Keratinocyte (primary cell): ENCODE measurements at regions not wholly inside any gene's neighbourhood (a gene's known extent, or its start where the extent isn't known, plus 50 kb on each side); places are given as distances from the start of the nearest gene placed in this dataset.

Experiments
- DNase-seq: peaks from one replicate; pipeline ENCODE4 v3.0.0-alpha.2; 2011; ENCODE audit warnings: low read depth, missing footprints, low spot score
- FAIRE-seq: peaks from 2 replicates; lab custom pipeline; 2011; peaks lifted over from hg19 to GRCh38; lab: Jason Lieb, UNC
- H2AFZ ChIP-seq: 2 replicates; pipeline ENCODE4 v1.6.0; 2012; ENCODE audit warnings: low read length, control low read depth, inconsistent platforms; ENCODE audit not compliant: control insufficient read depth
- H3K27ac ChIP-seq: 2 replicates; pipeline ENCODE4 v1.5.1; 2011; ENCODE audit warnings: low read length; ENCODE audit not compliant: control insufficient read depth, insufficient read depth
- H3K27me3 ChIP-seq: 3 replicates; pipeline ENCODE4 v1.6.0; 2011; ENCODE audit warnings: low read length; ENCODE audit not compliant: control insufficient read depth, insufficient read depth; ENCODE audit errors: extremely low read depth
- H3K36me3 ChIP-seq, 2 experiments: 2 replicates in 1 of 2; 3 replicates in 1 of 2; pipeline ENCODE4 v1.5.1; 2011; ENCODE audit warnings: low read length in 2 of 2, mild to moderate bottlenecking in 1 of 2; ENCODE audit not compliant: control insufficient read depth in 2 of 2, insufficient read depth in 2 of 2; ENCODE audit errors: extremely low read depth in 1 of 2
- H3K4me1 ChIP-seq: 3 replicates; pipeline ENCODE4 v1.5.1; 2011; ENCODE audit warnings: low read length; ENCODE audit not compliant: control insufficient read depth, insufficient read depth; ENCODE audit errors: extremely low read depth
- H3K4me2 ChIP-seq: 3 replicates; pipeline ENCODE4 v1.6.0; 2011; ENCODE audit warnings: low read depth, low read length; ENCODE audit not compliant: control insufficient read depth, insufficient read depth; ENCODE audit errors: extremely low read depth
- H3K4me3 ChIP-seq, 3 experiments: fragments of 200-600 bp in 1 of 3; sonication (generic) in 1 of 3; 2 replicates in 2 of 3; 3 replicates in 1 of 3; pipeline ENCODE4 v1.5.1; 2011 to 2016; ENCODE audit warnings: low read length in 3 of 3, mild to moderate bottlenecking in 3 of 3, control low read depth in 2 of 3, inconsistent platforms in 1 of 3, low read depth in 1 of 3, mixed read lengths in 1 of 3, mixed run types in 1 of 3, moderate library complexity in 1 of 3; ENCODE audit not compliant: control insufficient read depth in 2 of 3, insufficient read depth in 2 of 3; ENCODE audit errors: extremely low read depth in 1 of 3
- H3K79me2 ChIP-seq: 2 replicates; pipeline ENCODE4 v1.6.0; 2012; ENCODE audit warnings: low read length; ENCODE audit not compliant: control insufficient read depth, insufficient read depth
- H3K9ac ChIP-seq: 3 replicates; pipeline ENCODE4 v1.6.0; 2011; ENCODE audit warnings: low read length; ENCODE audit not compliant: control insufficient read depth, insufficient read depth; ENCODE audit errors: extremely low read depth
- H3K9me1 ChIP-seq: 3 replicates; pipeline ENCODE4 v1.6.0; 2011; ENCODE audit warnings: low read length; ENCODE audit not compliant: control insufficient read depth, insufficient read depth; ENCODE audit errors: extremely low read depth
- H3K9me3 ChIP-seq: 2 replicates; pipeline ENCODE4 v1.5.1; 2012; ENCODE audit warnings: low read depth, low read length; ENCODE audit not compliant: control insufficient read depth
- H4K20me1 ChIP-seq: 3 replicates; pipeline ENCODE4 v1.6.0; 2011; ENCODE audit warnings: low read length; ENCODE audit not compliant: control insufficient read depth, insufficient read depth; ENCODE audit errors: extremely low read depth
- CTCF ChIP-seq, 3 experiments: IDR thresholded peaks in 1 of 3; conservative IDR thresholded peaks in 1 of 3; optimal IDR thresholded peaks in 1 of 3; 2 replicates in 2 of 3; 3 replicates in 1 of 3; pipeline versions ENCODE3 to v1.5.1; 2011; ENCODE audit warnings: low read length in 3 of 3, mild to moderate bottlenecking in 3 of 3, moderate library complexity in 2 of 3, control low read depth in 1 of 3, inconsistent platforms in 1 of 3; ENCODE audit not compliant: insufficient read depth in 2 of 3; ENCODE audit errors: extremely low read depth in 1 of 3
- EZH2 ChIP-seq: IDR thresholded peaks from one replicate; pipeline ENCODE4 v1.6.1; 2012; ENCODE audit warnings: inconsistent platforms, mild to moderate bottlenecking, low read length, moderate library complexity
- dilution Hi-C: fragments of 300-500 bp; cut with MboI; formaldehyde crosslinking; loops from one replicate; pipeline ENCODE4 v1.7.0; 2020; ENCODE audit warnings: low sequenced_read_pairs; ENCODE audit not compliant: extremely low pct_ligation_motif_present

- TF ChIP-seq CTCF (optimal IDR thresholded peaks at IDR 0.05 in 1 of 3, IDR thresholded peaks at IDR 0.05 in 1 of 3, conservative IDR thresholded peaks at IDR 0.05 in 1 of 3; ENCODE audit: extremely low read depth in 1 of 3, insufficient read depth in 2 of 3, low read length in 3 of 3) (no peak), EZH2 (no peak)
- Histone ChIP-seq H4K20me1 (no peaks in the 10 kb centered on the region), H3K9me1 (no peaks in the 10 kb centered on the region), H3K36me3 (no peaks in the 10 kb centered on the region), H3K9me3 (no peaks in the 10 kb centered on the region), H3K79me2 (no peaks in the 10 kb centered on the region), H3K27me3 (no peaks in the 10 kb centered on the region), H2AFZ (no peak overlapping the region), H3K4me1 (peaks cover 40% of the 10 kb centered on the region), H3K27ac (no peak overlapping the region), H3K9ac (no peak overlapping the region), H3K4me3 (no peak overlapping the region), H3K4me2 (no peak overlapping the region)
- dilution Hi-C loops: no loop called here
- DNase-seq (no peak), FAIRE-seq (no peak)
Observed at GRCh38 chr1:201708085-201708512, 120.9 kb upstream of the IPO9 start.

GRCh38 chr1:201708691-201709090 is 120.3 kb upstream of the IPO9 start:
- Histone ChIP-seq H3K79me2 (no peaks in the 10 kb centered on the region), H3K9ac (no peak overlapping the region)
- dilution Hi-C loops: no loop called here

More at GRCh38 chr1:201708691-201709090, 120.3 kb upstream of the IPO9 start:
- Histone ChIP-seq H3K27ac (no peak overlapping the region), H3K4me2 (no peak overlapping the region), H4K20me1 (no peaks in the 10 kb centered on the region), H3K36me3 (no peaks in the 10 kb centered on the region), H3K9me1 (no peaks in the 10 kb centered on the region), H3K4me3 (no peak overlapping the region), H3K9me3 (no peaks in the 10 kb centered on the region), H3K27me3 (no peaks in the 10 kb centered on the region), H2AFZ (no peak overlapping the region), H3K4me1 (peaks cover 46% of the 10 kb centered on the region)
- no peak for DNase-seq
- FAIRE-seq: no peak
- no peak for TF ChIP-seq CTCF (optimal IDR thresholded peaks at IDR 0.05 in 1 of 3, IDR thresholded peaks at IDR 0.05 in 1 of 3, conservative IDR thresholded peaks at IDR 0.05 in 1 of 3; ENCODE audit: extremely low read depth in 1 of 3, insufficient read depth in 2 of 3, low read length in 3 of 3)
- TF ChIP-seq EZH2: no peak
